GM12801 (cell line): ENCODE measurements at regions not wholly inside any gene's neighbourhood (a gene's known extent, or its start where the extent isn't known, plus 50 kb on each side); places are given as distances from the start of the nearest gene placed in this dataset.

Experiments used
- TF ChIP-seq, protein P1 (sequence below): IDR thresholded peaks from one replicate; pipeline ENCODE4 v1.5.1; 2011; ENCODE audit warnings: control low read depth; ENCODE audit not compliant: insufficient read length; ENCODE audit errors: extremely low read depth

DNA sequence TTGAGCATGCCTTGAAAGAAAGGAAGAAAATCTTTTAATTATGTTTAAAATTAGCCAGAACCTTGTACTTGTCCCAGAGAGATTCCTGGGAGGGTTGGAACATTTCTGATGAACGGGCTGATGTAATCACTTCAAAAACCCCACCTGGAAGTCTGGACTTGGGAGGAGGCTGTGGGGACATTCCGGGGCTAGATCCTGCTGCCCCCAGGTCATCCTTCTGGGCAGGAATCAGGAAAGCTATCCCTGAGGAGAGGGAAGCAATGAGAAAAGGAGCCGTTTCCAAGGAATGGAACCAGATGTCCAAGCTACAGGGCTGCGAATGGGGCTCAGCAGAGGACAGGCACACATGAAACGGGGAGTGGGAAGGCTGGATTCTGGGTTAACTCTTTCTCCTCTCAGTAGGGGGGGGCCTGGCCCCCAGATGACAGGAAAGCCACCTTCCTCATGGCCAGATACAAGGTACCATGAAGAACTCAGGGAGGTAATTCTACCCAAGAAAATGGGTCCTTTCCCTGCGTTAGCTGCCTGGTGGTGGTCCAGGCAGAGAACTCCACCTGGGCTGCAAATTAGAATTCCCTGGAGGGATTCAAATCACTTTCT lies 280.1 kb downstream of the TCF7L2 start:
- TF ChIP-seq, protein P1, sequence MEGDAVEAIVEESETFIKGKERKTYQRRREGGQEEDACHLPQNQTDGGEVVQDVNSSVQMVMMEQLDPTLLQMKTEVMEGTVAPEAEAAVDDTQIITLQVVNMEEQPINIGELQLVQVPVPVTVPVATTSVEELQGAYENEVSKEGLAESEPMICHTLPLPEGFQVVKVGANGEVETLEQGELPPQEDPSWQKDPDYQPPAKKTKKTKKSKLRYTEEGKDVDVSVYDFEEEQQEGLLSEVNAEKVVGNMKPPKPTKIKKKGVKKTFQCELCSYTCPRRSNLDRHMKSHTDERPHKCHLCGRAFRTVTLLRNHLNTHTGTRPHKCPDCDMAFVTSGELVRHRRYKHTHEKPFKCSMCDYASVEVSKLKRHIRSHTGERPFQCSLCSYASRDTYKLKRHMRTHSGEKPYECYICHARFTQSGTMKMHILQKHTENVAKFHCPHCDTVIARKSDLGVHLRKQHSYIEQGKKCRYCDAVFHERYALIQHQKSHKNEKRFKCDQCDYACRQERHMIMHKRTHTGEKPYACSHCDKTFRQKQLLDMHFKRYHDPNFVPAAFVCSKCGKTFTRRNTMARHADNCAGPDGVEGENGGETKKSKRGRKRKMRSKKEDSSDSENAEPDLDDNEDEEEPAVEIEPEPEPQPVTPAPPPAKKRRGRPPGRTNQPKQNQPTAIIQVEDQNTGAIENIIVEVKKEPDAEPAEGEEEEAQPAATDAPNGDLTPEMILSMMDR = no peak

DNA sequence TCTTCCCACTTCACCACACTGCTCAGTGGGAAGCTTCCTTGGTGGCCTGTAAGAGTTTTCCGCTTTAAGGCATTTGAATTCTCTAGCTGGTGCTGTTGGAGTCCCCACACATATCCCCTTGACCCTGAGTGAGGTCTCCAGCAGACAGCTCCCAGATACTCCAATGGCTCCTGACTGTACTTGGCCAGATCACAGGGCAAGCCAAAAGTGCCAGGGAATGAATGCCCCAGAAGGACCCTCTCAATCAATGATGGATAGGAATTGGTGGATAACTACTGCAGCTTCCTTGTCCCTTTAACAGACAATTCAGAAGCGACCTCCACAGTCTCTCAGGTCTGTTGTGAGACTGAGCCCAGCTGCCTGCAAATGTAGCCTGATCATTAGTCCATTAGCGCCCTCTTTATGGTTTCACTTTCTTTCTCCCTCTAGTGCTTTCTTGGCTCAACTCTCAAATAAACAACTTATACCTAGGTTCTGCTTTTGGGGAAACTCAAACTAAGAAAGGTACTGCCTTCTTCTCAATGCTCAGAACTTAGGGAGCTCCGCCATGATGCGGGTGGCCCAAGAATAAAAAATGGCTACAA lies 283.0 kb downstream of the TCF7L2 start:
- TF ChIP-seq, protein P1 = no peak

DNA sequence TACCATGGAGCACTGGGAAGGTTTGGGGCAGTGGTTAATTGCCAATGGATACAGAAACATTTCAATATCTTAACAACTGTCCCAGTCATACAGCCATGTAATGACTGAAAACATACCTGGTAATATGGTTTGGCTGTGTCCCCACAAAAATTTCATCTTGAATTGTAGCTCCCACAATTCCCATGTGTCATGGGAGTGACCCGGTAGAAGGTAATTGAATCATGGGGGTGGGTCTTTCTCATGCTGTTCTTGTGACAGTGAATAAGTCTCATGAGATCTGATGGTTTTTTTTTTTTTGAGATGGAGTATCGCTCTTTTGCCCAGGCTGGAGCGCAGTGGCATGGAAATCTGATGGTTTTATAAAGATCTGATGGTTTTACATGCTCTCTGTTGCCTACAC lies 284.4 kb downstream of the TCF7L2 start:
- TF ChIP-seq, protein P1 = no peak

DNA sequence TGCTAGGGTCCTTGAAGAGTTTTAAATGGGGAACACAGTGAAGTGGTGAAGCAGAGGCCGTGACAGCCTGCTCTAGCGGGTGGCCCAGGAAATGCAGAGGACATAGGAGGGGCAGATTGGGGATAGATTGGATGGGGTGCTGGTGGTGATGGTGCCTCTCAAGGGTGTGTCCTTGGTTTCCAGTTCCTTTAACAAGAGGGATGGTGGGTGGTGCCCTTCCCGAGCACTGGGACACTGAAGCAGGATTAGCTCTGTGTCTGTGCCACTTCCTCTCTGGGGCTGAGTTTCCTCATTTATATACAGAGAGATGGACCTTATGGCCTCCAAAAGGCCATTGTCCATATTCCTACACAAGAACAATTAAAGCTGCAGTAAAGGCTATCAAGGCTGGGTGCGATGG lies 285.5 kb downstream of the TCF7L2 start:
- TF ChIP-seq, protein P1 = no peak

DNA sequence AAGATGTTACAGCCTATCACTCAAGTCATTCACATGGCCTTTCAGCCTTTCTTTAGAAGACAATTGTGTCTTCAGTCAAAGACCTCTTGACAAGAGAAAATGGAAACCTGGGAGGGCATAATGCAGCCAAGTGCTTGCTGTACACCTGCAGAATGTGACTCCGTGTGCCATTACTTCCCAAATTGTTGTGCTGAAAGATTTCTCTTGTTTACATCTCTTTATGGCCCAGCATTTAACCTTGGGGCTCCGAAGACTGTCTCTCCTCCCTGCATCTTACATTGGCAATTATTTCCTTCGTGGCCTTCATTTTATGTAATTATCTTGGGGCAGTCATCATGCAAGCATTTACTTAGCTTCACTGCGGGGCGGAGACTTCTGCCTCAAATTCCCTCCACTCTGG lies 287.0 kb downstream of the TCF7L2 start:
- TF ChIP-seq, protein P1 = no peak

DNA sequence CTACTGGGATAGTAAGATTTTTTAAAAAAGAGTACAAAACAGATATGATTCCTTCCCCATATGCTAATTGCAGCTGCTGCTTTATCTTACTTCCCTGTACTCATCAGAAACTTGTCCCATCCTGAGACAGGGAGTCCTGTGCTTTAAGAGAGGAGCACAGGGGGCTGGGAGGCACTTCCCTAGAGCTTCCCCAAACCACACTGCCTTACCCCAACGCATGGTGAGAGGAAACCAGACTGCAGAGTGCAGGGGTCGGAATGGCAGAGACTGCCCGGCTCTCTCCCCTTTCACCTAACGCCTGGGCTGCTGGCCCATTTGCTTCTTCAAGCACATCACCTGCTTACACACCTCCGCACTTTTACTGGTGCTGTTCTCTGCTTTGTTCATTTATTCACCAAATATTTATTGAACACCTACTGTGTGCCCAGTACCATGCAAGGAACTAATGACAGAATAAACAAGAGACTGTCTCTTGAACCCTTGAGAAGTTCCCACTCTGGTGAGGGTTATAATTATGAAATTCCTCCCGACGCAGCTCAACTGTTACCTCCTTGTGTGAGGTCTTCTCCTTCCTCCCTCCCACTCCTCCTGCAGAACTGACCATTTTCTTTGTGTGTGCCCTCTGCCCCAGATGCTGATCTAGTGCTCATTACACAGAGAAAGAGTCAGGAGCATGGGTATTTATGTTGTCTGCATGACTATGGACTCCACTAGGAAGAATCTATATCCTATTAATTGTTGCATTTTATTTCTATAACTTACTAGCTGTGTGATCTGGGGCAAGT lies 289.7 kb downstream of the TCF7L2 start:
- TF ChIP-seq, protein P1 = no peak

DNA sequence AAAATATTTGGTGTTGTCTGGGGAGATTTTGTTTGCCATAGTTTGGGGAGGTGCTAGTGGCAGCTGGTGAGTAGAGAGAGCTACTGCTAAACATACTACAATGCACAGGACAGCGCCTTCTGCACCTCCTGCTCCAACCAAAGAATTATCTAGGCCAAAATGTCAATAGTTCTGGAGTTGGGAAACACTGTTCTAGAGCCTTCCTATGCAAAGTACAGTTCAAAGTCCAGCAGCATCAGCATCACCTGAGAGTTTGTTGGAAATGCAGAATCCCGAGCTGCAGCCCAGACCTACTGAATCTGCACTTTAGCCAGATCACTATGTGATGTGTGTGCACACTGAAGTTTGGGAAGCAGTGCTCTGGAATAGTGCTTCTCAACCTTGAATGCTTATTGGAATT lies 290.7 kb downstream of the TCF7L2 start:
- TF ChIP-seq, protein P1 = no peak
